ENCODE measurements at regions not wholly inside any gene's neighbourhood (a gene's known extent, or its start where the extent isn't known, plus 50 kb on each side); places are given as distances from the start of the nearest gene placed in this dataset.

DNA sequence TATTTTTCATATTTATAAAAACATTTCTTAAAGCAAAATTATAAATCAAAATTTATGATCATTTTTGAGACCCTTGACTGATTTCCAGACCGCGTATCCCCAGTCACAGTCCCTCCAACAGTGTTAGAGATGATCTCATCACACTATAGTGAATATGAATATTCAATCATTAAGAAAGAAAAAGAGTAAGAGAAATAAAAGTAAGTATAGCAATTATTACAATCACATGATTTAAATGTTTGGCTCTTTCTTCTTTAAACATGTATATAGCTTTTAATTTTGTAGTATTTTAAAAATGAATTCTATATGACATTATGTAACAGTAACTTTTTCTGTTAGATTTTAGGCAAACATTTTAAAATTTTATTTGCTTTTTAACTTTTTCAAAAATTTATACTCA lies 438.3 kb downstream of the RFPL4B start:
- no peak for TF ChIP-seq CTCF (IDR thresholded peaks at IDR 0.05)
- no peaks in the 10 kb centered on the region for H3K9me3 ChIP-seq
- no peak overlapping the region for H3K27ac ChIP-seq
- no peak overlapping the region for H3K4me3 ChIP-seq
- H3K4me1 ChIP-seq, result peaks cover 0 to 5% (median 0%) of the 10 kb centered on the region in 9 donors
- no peak for ATAC-seq
- DNase-seq, result no peak
- no peaks in the 10 kb centered on the region for H3K36me3 ChIP-seq
- intact Hi-C loops (cut with DNase I), result loop anchor here in 2 of 10 donors (10.0 kb wide), 3 partner anchors 1069 to 1119 kb away; partner anchors contain the start of gene MARCKS (in 1 of the 2)
- 96 to 97% methylated on average over 2 of the region's 2 CpGs for WGBS, 2 donors
- no peaks in the 10 kb centered on the region for H3K27me3 ChIP-seq

- no peak for TF ChIP-seq CTCF (IDR thresholded peaks at IDR 0.05)
- intact Hi-C loops (cut with DNase I), result loop anchor here in 2 of 10 donors (10.0 kb wide), 3 partner anchors 1068 to 1118 kb away; partner anchors contain the start of gene MARCKS (in 1 of the 2)
- Histone ChIP-seq H3K4me3 (no peak overlapping the region), H3K4me1 (no peaks in the 10 kb centered on the region), H3K27me3 (no peaks in the 10 kb centered on the region), H3K36me3 (no peaks in the 10 kb centered on the region), H3K9me3 (no peaks in the 10 kb centered on the region), H3K27ac (no peak overlapping the region)
- WGBS, 2 donors, result 96 to 99% methylated on average over 2 of the region's 2 CpGs
- ATAC-seq, result no peak
- DNase-seq, result no peak
Measured at GRCh38 chr6:112786801-112787200, 439.7 kb downstream of the RFPL4B start.

GRCh38 chr6:112787371-112787770 lies 440.2 kb downstream of the RFPL4B start:
- TF ChIP-seq CTCF (IDR thresholded peaks at IDR 0.05), result no peak
- intact Hi-C loops (cut with DNase I), result loop anchor here in 2 of 10 donors (10.0 kb wide), 3 partner anchors 1067 to 1117 kb away; partner anchors contain the start of gene MARCKS (in 1 of the 2)
- Histone ChIP-seq H3K27me3 (no peaks in the 10 kb centered on the region), H3K36me3 (no peaks in the 10 kb centered on the region), H3K4me3 (no peak overlapping the region), H3K4me1 (no peaks in the 10 kb centered on the region), H3K27ac (no peak overlapping the region), H3K9me3 (peaks cover 0 to 3% (median 0%) of the 10 kb centered on the region in 11 donors)
- ATAC-seq (no peak), DNase-seq (no peak)
- WGBS, 2 donors, result 55 to 59% methylated on average over 6 of the region's 6 CpGs

GRCh38 chr6:112795316-112795715 lies 448.2 kb downstream of the RFPL4B start:
- 85 to 88% methylated on average over 1 of the region's 1 CpG for WGBS, 2 donors
- Histone ChIP-seq H3K4me1 (no peaks in the 10 kb centered on the region), H3K27me3 (no peaks in the 10 kb centered on the region), H3K9me3 (peaks cover 0 to 24% (median 7%) of the 10 kb centered on the region in 11 donors), H3K36me3 (no peaks in the 10 kb centered on the region), H3K4me3 (no peak overlapping the region), H3K27ac (no peak overlapping the region)
- no peak for TF ChIP-seq CTCF (IDR thresholded peaks at IDR 0.05)
- intact Hi-C loops (cut with DNase I), result no loop called here
- DNase-seq, result no peak
- no peak for ATAC-seq
